K562 (cell line): ENCODE measurements at regions not wholly inside any gene's neighbourhood (a gene's known extent, or its start where the extent isn't known, plus 50 kb on each side); places are given as distances from the start of the nearest gene placed in this dataset.

Experiments
- RCOR1 ChIP-seq, 2 experiments: IDR thresholded peaks; 2 replicates each; pipeline ENCODE4 v1.6.1; 2012; ENCODE audit warnings: low read depth in 2 of 2, low read length in 2 of 2, borderline replicate concordance in 1 of 2, improper control_type of control experiment in 1 of 2
- REST ChIP-seq, 2 experiments: fragments of 450-650 bp; formaldehyde crosslinking in 1 of 2; IDR thresholded peaks; 2 replicates each; pipeline versions ENCODE4 v1.4.0 to v1.6.1; 2014 to 2020; ENCODE audit warnings: mild to moderate bottlenecking in 2 of 2, borderline replicate concordance in 1 of 2, low read depth in 1 of 2
- RNF2 ChIP-seq: sonication (generic); IDR thresholded peaks from 2 replicates; pipeline ENCODE4 v1.6.1; 2016

GRCh38 chr4:28287831-28288233, 1427.2 kb downstream of the STIM2 start:
- TF ChIP-seq RCOR1 (IDR thresholded peaks at IDR 0.05; ENCODE audit: borderline replicate concordance in 1 of 2, low read depth in 2 of 2, low read length in 2 of 2) (no peak), RNF2 (no peak), REST (IDR thresholded peaks at IDR 0.05; ENCODE audit: borderline replicate concordance) (no peak), REST (CRISPR knock-in tag; IDR thresholded peaks at IDR 0.05; ENCODE audit: low read depth) (no peak)
